GM19239 (cell line): ENCODE measurements at regions not wholly inside any gene's neighbourhood (a gene's known extent, or its start where the extent isn't known, plus 50 kb on each side); places are given as distances from the start of the nearest gene placed in this dataset.

Experiments
- DNase-seq: peaks from one replicate; pipeline ENCODE4 v3.0.0; 2011; ENCODE audit warnings: low spot score; ENCODE audit not compliant: insufficient read length
- FAIRE-seq: peaks from 2 replicates; lab custom pipeline; 2011; peaks lifted over from hg19 to GRCh38; lab: Jason Lieb, UNC

- DNase-seq = no peak
- no peak for FAIRE-seq
Observed at GRCh38 chr4:132238697-132239096, 910.4 kb upstream of the PCDH10 start.

GRCh38 chr4:132240081-132240480, 909.0 kb upstream of the PCDH10 start:
- DNase-seq = no peak
- FAIRE-seq = no peak

- FAIRE-seq = no peak
- no peak for DNase-seq
Observed at GRCh38 chr4:132245319-132245718, 903.8 kb upstream of the PCDH10 start.

- DNase-seq = no peak
Observed at GRCh38 chr4:132264176-132264575, 884.9 kb upstream of the PCDH10 start.

GRCh38 chr4:132266374-132266773, 882.7 kb upstream of the PCDH10 start:
- FAIRE-seq (no peak), DNase-seq (no peak)

More at GRCh38 chr4:132264176-132264575, 884.9 kb upstream of the PCDH10 start:
- FAIRE-seq = no peak

- FAIRE-seq = no peak
- no peak for DNase-seq
Observed at GRCh38 chr4:132267321-132267720, 881.8 kb upstream of the PCDH10 start.

- DNase-seq (no peak), FAIRE-seq (no peak)
Observed at GRCh38 chr4:132269303-132269990, 879.6 kb upstream of the PCDH10 start.

- DNase-seq = no peak
- FAIRE-seq = no peak
Observed at GRCh38 chr4:132275583-132276121, 873.4 kb upstream of the PCDH10 start.

- DNase-seq (no peak), FAIRE-seq (no peak)
Observed at GRCh38 chr4:132276185-132276584, 872.9 kb upstream of the PCDH10 start.

- FAIRE-seq (no peak), DNase-seq (no peak)
Observed at GRCh38 chr4:132276989-132277388, 872.1 kb upstream of the PCDH10 start.

- FAIRE-seq = no peak
Observed at GRCh38 chr4:132281733-132282132, 867.4 kb upstream of the PCDH10 start.

GRCh38 chr4:132284910-132285426, 864.1 kb upstream of the PCDH10 start:
- FAIRE-seq (no peak), DNase-seq (no peak)

More at GRCh38 chr4:132281733-132282132, 867.4 kb upstream of the PCDH10 start:
- DNase-seq = no peak

- DNase-seq = no peak
- FAIRE-seq = no peak
Observed at GRCh38 chr4:132297346-132297745, 851.7 kb upstream of the PCDH10 start.

- FAIRE-seq (no peak), DNase-seq (no peak)
Observed at GRCh38 chr4:132299841-132300240, 849.3 kb upstream of the PCDH10 start.

- FAIRE-seq = no peak
- DNase-seq = no peak
Observed at GRCh38 chr4:132312521-132312920, 836.6 kb upstream of the PCDH10 start.

- FAIRE-seq (no peak), DNase-seq (no peak)
Observed at GRCh38 chr4:132313852-132314251, 835.2 kb upstream of the PCDH10 start.

GRCh38 chr4:132316738-132317137, 832.4 kb upstream of the PCDH10 start:
- FAIRE-seq = no peak

GRCh38 chr4:132317923-132318322, 831.2 kb upstream of the PCDH10 start:
- FAIRE-seq (no peak), DNase-seq (no peak)

More at GRCh38 chr4:132316738-132317137, 832.4 kb upstream of the PCDH10 start:
- no peak for DNase-seq

GRCh38 chr4:132328761-132329160, 820.3 kb upstream of the PCDH10 start:
- DNase-seq (no peak), FAIRE-seq (no peak)

- DNase-seq (no peak), FAIRE-seq (no peak)
Observed at GRCh38 chr4:132330994-132331393, 818.1 kb upstream of the PCDH10 start.

GRCh38 chr4:132332932-132333723, 816.0 kb upstream of the PCDH10 start:
- FAIRE-seq (no peak), DNase-seq (no peak)
